GM12878 (cell line): ENCODE measurements at regions not wholly inside any gene's neighbourhood (a gene's known extent, or its start where the extent isn't known, plus 50 kb on each side); places are given as distances from the start of the nearest gene placed in this dataset.

Experiments used
- ATAC-seq: fragments of 200-7000 bp; cut with Tn5 transposase; 3 replicates; pipeline ENCODE4 v1.9.1; 2020; ENCODE audit warnings: mild to moderate bottlenecking, moderate library complexity
- BruUV-seq: library from RNA; stranded (reverse); fragments of 400-500 nt; replicated peaks from 2 replicates; lab custom pipeline; 2021; lab: Mats Ljungman, UMichigan
- CTCF ChIA-PET: fragments of 300-600 bp; sonication (Branson Sonifier 250); formaldehyde crosslinking; extraction: SDS; loops from one replicate; lab custom pipeline; 2021; ENCODE audit warnings: inconsistent platforms; lab: Yijun Ruan, JAX
- POLR2A ChIA-PET: fragments of 350-600 bp; formaldehyde crosslinking; extraction: SDS; loops from one replicate; lab custom pipeline; 2021; ENCODE audit warnings: inconsistent platforms; lab: Charles Lee
- RAD21 ChIA-PET: fragments of 300-600 bp; sonication (Branson Sonifier 250); formaldehyde crosslinking; loops from one replicate; lab custom pipeline; 2023; ENCODE audit warnings: antibody characterized with exemption; ENCODE audit not compliant: unreplicated experiment; lab: Charles Lee
- SMC1A ChIA-PET: fragments of 300-600 bp; sonication (Branson Sonifier 250); formaldehyde crosslinking; loops from one replicate; lab custom pipeline; 2023; ENCODE audit not compliant: unreplicated experiment, uncharacterized antibody; lab: Charles Lee
- DNase-seq: peaks from one replicate; pipeline ENCODE4 v3.0.0-alpha.2; 2011; ENCODE audit warnings: low read depth, low spot score
- FAIRE-seq: peaks from 3 replicates; lab custom pipeline; 2011; peaks lifted over from hg19 to GRCh38; lab: Jason Lieb, UNC
- H2AFZ ChIP-seq: 2 replicates; pipeline ENCODE4 v1.6.0; 2011; ENCODE audit warnings: low read depth, low read length, control low read depth; ENCODE audit not compliant: control insufficient read depth
- H3K27ac ChIP-seq: 2 replicates; pipeline ENCODE4 v1.5.1; 2011; ENCODE audit warnings: control low read depth; ENCODE audit not compliant: control insufficient read depth, insufficient read depth
- H3K27me3 ChIP-seq, 2 experiments: replicated peaks in 1 of 2; 2 replicates each; pipeline versions ENCODE4 v1.6.0 to v1.6.1; 2011; ENCODE audit warnings: low read length in 1 of 2; ENCODE audit not compliant: control insufficient read depth in 2 of 2, insufficient read depth in 2 of 2
- H3K36me3 ChIP-seq, 2 experiments: 2 replicates each; pipeline ENCODE4 v1.5.1; 2011; ENCODE audit warnings: low read length in 1 of 2; ENCODE audit not compliant: control insufficient read depth in 2 of 2, insufficient read depth in 2 of 2
- H3K4me1 ChIP-seq: 2 replicates; pipeline ENCODE4 v1.6.1; 2011; ENCODE audit warnings: mild to moderate bottlenecking, low read length, moderate library complexity, mixed read lengths; ENCODE audit not compliant: control insufficient read depth, insufficient read depth
- H3K4me2 ChIP-seq: 2 replicates; pipeline ENCODE4 v1.6.0; 2011; ENCODE audit warnings: control low read depth; ENCODE audit not compliant: control insufficient read depth, insufficient read depth
- H3K4me3 ChIP-seq: fragments of 200-600 bp; sonication (generic); 2 replicates; pipeline ENCODE4 v1.5.1; 2016
- H3K79me2 ChIP-seq: 2 replicates; pipeline ENCODE4 v1.6.0; 2011; ENCODE audit warnings: low read length; ENCODE audit not compliant: control insufficient read depth, insufficient read depth
- H3K9ac ChIP-seq: 2 replicates; pipeline ENCODE4 v1.8.0; 2011; ENCODE audit warnings: low read length, control low read depth, mixed read lengths; ENCODE audit not compliant: control insufficient read depth, insufficient read depth
- H3K9me3 ChIP-seq: replicated peaks from 3 replicates; pipeline ENCODE4 v1.5.1; 2011; ENCODE audit warnings: mild to moderate bottlenecking, low read length; ENCODE audit not compliant: control insufficient read depth, insufficient read depth
- H4K20me1 ChIP-seq: 2 replicates; pipeline ENCODE4 v1.6.0; 2011; ENCODE audit not compliant: control insufficient read depth, insufficient read depth
- CBFB ChIP-seq: IDR thresholded peaks from 2 replicates; pipeline ENCODE4 v1.6.1; 2016; ENCODE audit warnings: antibody characterized with exemption, low read depth
- RFX5 ChIP-seq: IDR thresholded peaks from 2 replicates; pipeline ENCODE4 v1.6.1; 2011; ENCODE audit warnings: low read depth, low read length, improper control_type of control experiment
- SMAD5 ChIP-seq: IDR thresholded peaks from 2 replicates; pipeline ENCODE4 v1.6.1; 2016; ENCODE audit warnings: antibody characterized with exemption, low read depth
- ZSCAN29 ChIP-seq: fragments of 450-650 bp; IDR thresholded peaks from 2 replicates; pipeline ENCODE4 v1.6.1; 2017; ENCODE audit warnings: mild to moderate bottlenecking, moderate library complexity
- WGBS: methylation state at CpG from one replicate; pipeline ENCODE4 v1.1.6; 2016; ENCODE audit warnings: low lambda C conversion rate; ENCODE audit not compliant: insufficient replicate concordance, insufficient coverage; ENCODE audit errors: missing lambda C conversion rate; 5-methylcytosine and 5-hydroxymethylcytosine counted together
- in situ Hi-C: fragments of 300-500 bp; cut with MboI; formaldehyde crosslinking; loops from 9 replicates; pipeline ENCODE4 v1.14.3; 2018; ENCODE audit warnings: mixed read lengths
- intact Hi-C: fragments of 100-400 bp; cut with micrococcal nuclease; formaldehyde crosslinking; loops from one replicate; pipeline ENCODE4 v1.14.2; 2022; ENCODE audit not compliant: unreplicated experiment
- TF ChIP-seq, protein P1 (sequence below): IDR thresholded peaks from 2 replicates; pipeline ENCODE4 v1.6.1; 2012; ENCODE audit warnings: improper control_type of control experiment, low read depth, low read length; ENCODE audit not compliant: insufficient replicate concordance

DNA sequence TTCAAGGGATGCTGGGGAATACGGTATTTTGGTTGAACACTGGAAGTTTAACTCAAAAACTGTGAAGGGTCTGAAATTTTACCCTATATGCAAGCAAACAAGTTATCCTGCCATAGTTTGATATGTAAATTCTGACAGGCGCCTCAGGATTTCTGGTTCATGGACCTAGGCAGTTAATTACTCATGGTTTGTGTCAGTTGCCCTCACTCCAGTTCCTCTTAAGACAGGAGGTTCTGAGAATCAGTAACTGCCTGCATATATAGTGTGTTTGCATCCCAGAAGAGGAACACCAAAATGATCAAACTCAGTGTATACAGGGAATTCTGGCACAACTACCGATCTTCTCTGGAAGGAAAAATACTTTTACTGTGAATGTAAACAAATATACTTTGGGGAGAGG is 360.4 kb upstream of the NWD2 start (continued):
- TF ChIP-seq, protein P1, sequence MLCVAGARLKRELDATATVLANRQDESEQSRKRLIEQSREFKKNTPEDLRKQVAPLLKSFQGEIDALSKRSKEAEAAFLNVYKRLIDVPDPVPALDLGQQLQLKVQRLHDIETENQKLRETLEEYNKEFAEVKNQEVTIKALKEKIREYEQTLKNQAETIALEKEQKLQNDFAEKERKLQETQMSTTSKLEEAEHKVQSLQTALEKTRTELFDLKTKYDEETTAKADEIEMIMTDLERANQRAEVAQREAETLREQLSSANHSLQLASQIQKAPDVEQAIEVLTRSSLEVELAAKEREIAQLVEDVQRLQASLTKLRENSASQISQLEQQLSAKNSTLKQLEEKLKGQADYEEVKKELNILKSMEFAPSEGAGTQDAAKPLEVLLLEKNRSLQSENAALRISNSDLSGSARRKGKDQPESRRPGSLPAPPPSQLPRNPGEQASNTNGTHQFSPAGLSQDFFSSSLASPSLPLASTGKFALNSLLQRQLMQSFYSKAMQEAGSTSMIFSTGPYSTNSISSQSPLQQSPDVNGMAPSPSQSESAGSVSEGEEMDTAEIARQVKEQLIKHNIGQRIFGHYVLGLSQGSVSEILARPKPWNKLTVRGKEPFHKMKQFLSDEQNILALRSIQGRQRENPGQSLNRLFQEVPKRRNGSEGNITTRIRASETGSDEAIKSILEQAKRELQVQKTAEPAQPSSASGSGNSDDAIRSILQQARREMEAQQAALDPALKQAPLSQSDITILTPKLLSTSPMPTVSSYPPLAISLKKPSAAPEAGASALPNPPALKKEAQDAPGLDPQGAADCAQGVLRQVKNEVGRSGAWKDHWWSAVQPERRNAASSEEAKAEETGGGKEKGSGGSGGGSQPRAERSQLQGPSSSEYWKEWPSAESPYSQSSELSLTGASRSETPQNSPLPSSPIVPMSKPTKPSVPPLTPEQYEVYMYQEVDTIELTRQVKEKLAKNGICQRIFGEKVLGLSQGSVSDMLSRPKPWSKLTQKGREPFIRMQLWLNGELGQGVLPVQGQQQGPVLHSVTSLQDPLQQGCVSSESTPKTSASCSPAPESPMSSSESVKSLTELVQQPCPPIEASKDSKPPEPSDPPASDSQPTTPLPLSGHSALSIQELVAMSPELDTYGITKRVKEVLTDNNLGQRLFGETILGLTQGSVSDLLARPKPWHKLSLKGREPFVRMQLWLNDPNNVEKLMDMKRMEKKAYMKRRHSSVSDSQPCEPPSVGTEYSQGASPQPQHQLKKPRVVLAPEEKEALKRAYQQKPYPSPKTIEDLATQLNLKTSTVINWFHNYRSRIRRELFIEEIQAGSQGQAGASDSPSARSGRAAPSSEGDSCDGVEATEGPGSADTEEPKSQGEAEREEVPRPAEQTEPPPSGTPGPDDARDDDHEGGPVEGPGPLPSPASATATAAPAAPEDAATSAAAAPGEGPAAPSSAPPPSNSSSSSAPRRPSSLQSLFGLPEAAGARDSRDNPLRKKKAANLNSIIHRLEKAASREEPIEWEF: no peak
- TF ChIP-seq RFX5: no peak
- no peak for TF ChIP-seq ZSCAN29
- TF ChIP-seq SMAD5: no peak

DNA sequence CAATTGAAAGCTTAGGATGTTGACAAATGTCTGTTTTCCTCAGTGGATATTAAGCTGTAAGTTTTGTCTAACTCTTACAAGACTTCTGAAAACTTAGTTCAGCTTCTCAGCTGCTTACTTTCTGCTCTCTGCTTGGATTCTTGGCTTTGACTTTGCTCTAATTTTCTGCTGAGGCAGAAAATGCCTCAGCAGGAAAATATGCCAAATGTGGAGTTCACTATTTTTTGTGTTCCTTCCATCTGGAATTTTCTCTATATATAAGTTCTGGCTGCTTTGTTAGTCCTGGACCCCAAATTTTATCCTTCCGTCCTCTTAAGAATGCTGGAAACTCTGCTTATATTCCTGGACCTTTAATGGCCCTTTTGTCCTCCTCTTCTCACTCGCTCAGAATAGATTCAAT is 352.6 kb upstream of the NWD2 start:
- no peaks in the 10 kb centered on the region for H3K36me3 ChIP-seq
- BruUV-seq: no TSS peak
- no peak for ATAC-seq
- no peak overlapping the region for H2AFZ ChIP-seq
- FAIRE-seq: no peak
- no peaks in the 10 kb centered on the region for H3K79me2 ChIP-seq
- H3K4me3 ChIP-seq: no peak overlapping the region
- H4K20me1 ChIP-seq: no peaks in the 10 kb centered on the region
- H3K27me3 ChIP-seq: no peaks in the 10 kb centered on the region
- WGBS: 19% methylated on average over 2 of the region's 2 CpGs
- no peak overlapping the region for H3K9ac ChIP-seq
- H3K27ac ChIP-seq: no peak overlapping the region
- POLR2A ChIA-PET: no interaction called here
- DNase-seq: no peak
- TF ChIP-seq CBFB: no peak
- TF ChIP-seq, all 136 proteins: peak for 0
- ChIA-PET RAD21 (no interaction called here), CTCF (interaction anchor here (0.9 kb wide), 1 partner anchor 23 kb away, joined by 4 read pairs; no protein-coding TSS in a partner anchor), SMC1A (interaction anchor here (0.8 kb wide), 1 partner anchor 9 kb away, joined by 3 read pairs; no protein-coding TSS in a partner anchor)
- intact Hi-C loops: no loop called here
- H3K9me3 ChIP-seq: no peaks in the 10 kb centered on the region
- in situ Hi-C loops: no loop called here
- H3K4me2 ChIP-seq: no peak overlapping the region
- no peaks in the 10 kb centered on the region for H3K4me1 ChIP-seq
